OCI-M1 (cell line): ENCODE measurements at regions not wholly inside any gene's neighbourhood (a gene's known extent, or its start where the extent isn't known, plus 50 kb on each side); places are given as distances from the start of the nearest gene placed in this dataset.

ENCODE experiments used
- DNase-seq: peaks from one replicate; lab custom pipeline; 2025; lab: John Stamatoyannopoulos, UW

- DNase-seq, result no peak
These were observed 146.6 kb upstream of the DGKB start for GRCh38 chr7:15049157-15049556.

- no peak for DNase-seq
These were observed 144.3 kb upstream of the DGKB start for GRCh38 chr7:15046861-15047260.

- DNase-seq, result peak; percentile 29
These were observed 141.4 kb upstream of the DGKB start for GRCh38 chr7:15043931-15044330.

GRCh38 chr7:15042285-15043065, 139.9 kb upstream of the DGKB start:
- DNase-seq, result peak; percentile 80

GRCh38 chr7:15041226-15041625, 138.7 kb upstream of the DGKB start:
- DNase-seq, result no peak

GRCh38 chr7:15035814-15036213, 133.3 kb upstream of the DGKB start:
- no peak for DNase-seq

- DNase-seq, result no peak
These were observed 130.5 kb upstream of the DGKB start for GRCh38 chr7:15033039-15033438.

GRCh38 chr7:15018981-15019380, 116.4 kb upstream of the DGKB start:
- no peak for DNase-seq

GRCh38 chr7:15016766-15017165, 114.2 kb upstream of the DGKB start:
- no peak for DNase-seq

- DNase-seq, result no peak
These were observed 113.7 kb upstream of the DGKB start for GRCh38 chr7:15016315-15016667.

GRCh38 chr7:15015545-15016314, 113.2 kb upstream of the DGKB start:
- DNase-seq, result peak; percentile 71

- no peak for DNase-seq
These were observed 109.6 kb upstream of the DGKB start for GRCh38 chr7:15012135-15012534.

GRCh38 chr7:15011289-15011688, 108.7 kb upstream of the DGKB start:
- DNase-seq, result peak; percentile 16

GRCh38 chr7:15007507-15007906, 105.0 kb upstream of the DGKB start:
- DNase-seq, result peak; percentile 34

- DNase-seq, result no peak
These were observed 103.1 kb upstream of the DGKB start for GRCh38 chr7:15005672-15006071.

GRCh38 chr7:15000157-15000556, 97.6 kb upstream of the DGKB start:
- DNase-seq, result no peak

GRCh38 chr7:14999331-14999730, 96.8 kb upstream of the DGKB start:
- DNase-seq, result peak; percentile 77

- no peak for DNase-seq
These were observed 93.2 kb upstream of the DGKB start for GRCh38 chr7:14995774-14996173.

- DNase-seq, result no peak
These were observed 86.4 kb upstream of the DGKB start for GRCh38 chr7:14988941-14989340.

GRCh38 chr7:14978687-14979086, 76.1 kb upstream of the DGKB start:
- DNase-seq, result no peak

- DNase-seq, result no peak
These were observed 72.1 kb upstream of the DGKB start for GRCh38 chr7:14974688-14975087.

GRCh38 chr7:14973712-14974428, 71.3 kb upstream of the DGKB start:
- no peak for DNase-seq

- peak; percentile 2 for DNase-seq
These were observed 69.1 kb upstream of the DGKB start for GRCh38 chr7:14971678-14972077.
